ENCODE measurements at regions not wholly inside any gene's neighbourhood (a gene's known extent, or its start where the extent isn't known, plus 50 kb on each side); places are given as distances from the start of the nearest gene placed in this dataset.

- no peak for DNase-seq
These were observed 146.2 kb downstream of the DACT1 start for GRCh38 chr14:58783792-58784511.

DNA sequence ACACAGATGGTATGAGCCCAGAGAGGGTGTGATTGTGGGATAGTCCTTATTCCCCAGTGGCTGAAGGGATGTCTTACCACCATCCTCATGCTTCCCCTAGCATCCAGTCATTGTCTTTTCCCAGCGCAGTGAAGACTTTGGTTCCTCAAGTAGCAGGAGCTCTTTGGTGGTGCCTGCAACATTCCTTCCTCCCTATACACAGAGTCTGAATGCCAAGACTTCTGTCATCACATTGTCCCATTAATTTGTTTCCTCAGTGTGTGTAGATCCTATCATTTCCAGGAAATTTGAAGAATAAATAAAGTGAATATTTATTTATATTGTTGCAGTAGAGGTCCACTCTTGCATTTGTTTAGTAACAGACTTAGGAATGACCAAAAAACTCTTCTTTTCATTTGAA is 147.2 kb downstream of the DACT1 start:
- no peak for DNase-seq

- no peak for DNase-seq
These were observed 147.9 kb downstream of the DACT1 start for GRCh38 chr14:58785701-58786100.

DNA sequence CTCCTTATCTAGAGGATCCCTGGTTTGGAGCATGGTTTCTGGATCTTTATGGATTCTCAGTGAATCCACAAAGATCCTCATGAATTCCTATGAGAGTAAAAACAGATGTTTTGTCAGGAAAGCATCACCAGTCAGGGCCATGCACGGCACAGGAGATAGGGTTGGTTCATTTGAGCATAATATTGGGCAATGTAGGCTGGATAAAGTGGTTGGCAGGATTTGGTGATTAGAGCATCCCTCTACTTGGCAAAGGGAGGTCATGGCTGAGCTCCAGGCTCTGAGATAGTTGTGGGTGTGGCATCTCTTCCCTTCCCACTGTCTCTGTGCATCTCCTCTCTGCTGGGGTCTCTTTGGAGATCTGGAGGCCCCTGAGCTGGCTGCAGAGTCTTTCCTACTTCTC is 149.8 kb downstream of the DACT1 start:
- DNase-seq: no peak

DNA sequence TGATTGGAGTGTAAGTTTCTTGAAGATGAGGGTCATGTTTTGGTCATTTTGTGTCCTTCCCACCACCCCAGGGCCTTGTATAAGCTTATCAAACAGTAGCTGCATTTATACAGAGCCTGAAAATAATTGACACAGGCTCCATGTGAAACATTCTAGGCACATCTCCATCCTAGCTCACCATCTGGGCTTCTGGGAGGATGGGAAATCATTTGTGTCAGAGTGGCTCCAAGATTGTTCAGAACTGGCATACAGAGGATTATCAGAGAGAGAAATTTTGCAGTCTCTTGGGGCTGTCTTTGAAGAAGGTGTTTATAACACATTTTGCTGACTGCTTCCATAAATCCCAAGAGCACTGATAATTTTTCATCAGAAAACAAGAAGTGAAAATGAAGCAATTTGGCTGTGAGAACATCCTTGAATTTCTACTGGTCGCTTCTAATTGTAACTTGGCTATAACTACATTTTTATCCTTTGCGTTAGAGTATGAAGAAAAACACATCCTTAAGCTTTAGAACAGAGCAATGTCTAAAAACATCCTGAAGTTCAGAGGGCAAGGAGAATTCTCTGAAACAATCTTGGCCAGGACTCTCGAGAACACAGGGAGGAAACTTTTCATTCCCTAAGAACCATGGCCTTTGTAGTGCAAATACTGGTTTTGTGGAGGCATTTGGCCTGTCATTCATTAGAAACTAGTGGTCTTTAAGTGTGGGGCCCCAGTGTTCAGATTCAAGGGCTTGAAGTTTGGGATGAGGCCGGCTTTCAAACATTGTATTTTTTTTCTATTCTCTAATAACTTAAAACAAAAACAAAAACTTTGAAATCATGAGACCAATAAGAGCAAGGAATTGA is 151.1 kb downstream of the DACT1 start:
- DNase-seq: peak; percentile 18 to 58

- no peak for DNase-seq
These were observed 152.0 kb downstream of the DACT1 start for GRCh38 chr14:58789736-58790135.

DNA sequence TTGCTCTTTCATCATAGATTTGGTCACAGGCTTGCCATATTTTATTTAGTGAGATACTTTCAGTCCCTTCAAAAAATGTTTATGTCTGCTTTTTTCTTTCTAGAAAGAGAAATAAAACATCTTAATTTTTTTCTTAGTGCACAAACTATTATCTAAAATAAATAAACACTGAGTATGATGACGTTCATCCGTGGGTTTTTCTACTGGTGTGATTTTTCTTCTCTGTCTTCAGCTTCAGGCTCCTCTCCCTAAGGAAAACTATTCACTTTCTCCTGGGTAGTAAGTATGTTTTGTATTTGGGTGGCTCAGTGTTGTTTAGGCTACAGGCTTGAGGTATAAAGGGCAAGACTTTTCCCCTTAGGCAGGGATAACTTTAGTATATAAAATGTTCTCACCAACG is 154.7 kb downstream of the DACT1 start:
- no peak for DNase-seq

DNA sequence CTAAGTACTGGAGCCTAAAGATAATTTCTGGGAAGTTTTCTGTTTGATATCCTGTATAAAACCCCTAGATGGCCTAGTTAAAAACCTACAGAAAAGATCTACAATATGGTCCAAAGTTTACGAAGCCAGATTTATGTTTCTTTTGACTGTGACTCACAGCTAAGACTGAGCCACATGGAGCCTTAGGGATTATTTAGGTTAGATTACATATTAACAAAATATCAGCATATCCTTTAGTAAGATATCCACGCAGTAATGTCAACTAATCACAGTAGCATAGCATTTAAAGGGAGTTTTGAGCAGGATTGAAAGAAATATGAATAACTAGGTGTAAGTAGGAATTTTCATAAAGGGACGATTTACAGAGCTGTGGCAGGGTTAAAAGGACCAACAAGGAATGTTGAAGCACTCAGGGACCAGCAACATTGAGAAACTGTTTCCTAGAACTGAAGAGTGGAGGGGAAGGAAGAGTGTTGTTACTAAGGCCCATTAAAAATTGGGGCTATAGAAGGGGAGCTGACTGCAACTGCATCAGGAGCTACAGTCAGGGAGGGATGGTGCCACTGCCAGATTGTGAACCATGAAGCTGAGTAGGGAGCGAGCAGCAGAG is 155.5 kb downstream of the DACT1 start:
- DNase-seq: no peak

DNA sequence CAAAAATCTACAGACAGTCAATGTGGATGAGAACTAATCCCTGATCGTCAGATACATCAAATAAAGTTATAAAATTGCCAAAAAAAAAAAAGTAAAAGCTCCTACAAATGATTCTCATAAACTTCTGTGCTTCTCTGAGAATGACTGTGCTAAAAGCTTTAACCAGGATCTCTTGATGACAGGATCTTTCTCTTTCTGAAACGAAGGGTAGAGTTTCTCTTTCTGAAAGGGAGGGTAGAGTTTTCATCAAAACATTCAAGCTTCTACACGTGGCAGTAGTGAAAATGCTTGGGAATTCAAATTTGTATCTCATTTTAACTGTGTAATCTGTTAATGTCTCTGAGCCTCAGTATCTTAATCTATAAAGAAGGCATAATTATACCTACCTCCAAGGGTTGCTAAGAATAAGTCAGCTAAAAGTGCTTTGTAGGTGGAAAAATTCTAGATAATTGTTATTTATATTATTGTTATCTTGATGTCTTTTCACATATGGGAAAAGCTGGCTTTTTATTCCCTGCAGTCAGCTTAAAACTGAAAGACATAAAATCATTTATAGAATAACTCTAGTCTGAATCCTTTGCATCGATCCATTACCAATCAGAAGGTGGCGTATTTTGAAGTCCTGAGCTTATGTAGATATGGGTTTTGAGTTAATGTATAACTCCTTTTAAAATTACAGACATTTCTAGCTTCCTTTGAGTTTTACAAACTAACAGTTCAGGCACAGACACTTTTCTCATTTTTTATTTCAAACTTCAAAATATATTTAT is 157.4 kb downstream of the DACT1 start:
- no peak for DNase-seq

DNA sequence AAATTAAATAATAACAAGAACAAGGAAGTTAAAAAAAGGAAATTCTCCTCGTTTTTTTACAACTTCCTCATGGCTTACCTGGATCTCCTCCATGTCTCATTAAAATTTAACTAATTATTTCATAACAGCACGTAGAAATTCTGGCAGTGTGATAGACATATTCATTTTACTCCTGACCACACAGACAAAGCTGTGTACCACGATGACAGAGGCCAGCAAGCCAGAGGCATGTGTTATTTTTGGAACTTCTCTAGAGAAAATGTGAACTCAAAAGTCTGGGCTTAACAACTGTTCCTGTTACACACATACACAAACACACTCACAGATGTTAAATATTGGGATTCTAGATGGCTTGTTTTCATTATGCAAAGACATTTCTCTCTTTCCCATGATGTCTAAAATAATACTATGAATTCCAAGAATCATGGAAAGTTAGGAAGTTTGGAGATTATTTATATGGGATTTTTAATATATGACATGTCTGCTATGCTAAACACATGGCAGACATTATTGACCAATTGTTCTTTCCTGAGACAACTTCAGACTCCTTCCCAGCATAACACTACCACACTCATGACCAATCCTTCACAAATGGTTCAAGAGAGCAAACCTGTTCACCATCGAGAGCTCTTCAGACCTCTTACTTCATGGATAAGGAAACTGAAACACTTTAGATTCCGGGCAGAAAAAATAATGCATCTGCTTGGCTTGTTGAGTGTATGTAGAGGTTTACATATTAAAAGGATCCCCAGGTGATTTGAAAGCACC is 158.7 kb downstream of the DACT1 start:
- DNase-seq: no peak

DNA sequence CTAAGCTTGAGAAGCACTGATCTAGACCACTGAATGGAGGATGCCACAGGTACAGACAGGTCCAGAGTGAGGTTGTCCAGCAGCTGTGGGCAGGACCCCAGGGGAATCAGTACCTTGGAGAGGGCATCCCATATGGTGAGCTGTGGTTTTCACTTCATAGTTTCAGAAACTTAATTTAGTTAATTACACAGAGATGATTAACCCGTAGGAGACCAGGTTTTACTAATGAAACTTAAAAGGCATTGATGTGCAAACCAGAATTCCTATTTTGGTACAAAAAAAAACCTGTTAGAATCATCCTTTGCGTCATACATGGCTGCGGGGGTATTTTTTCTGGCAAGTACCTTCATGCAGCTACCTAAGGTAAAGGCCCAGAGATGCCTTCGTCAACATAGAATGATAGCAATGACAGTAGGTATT is 159.3 kb downstream of the DACT1 start:
- DNase-seq: no peak

DNA sequence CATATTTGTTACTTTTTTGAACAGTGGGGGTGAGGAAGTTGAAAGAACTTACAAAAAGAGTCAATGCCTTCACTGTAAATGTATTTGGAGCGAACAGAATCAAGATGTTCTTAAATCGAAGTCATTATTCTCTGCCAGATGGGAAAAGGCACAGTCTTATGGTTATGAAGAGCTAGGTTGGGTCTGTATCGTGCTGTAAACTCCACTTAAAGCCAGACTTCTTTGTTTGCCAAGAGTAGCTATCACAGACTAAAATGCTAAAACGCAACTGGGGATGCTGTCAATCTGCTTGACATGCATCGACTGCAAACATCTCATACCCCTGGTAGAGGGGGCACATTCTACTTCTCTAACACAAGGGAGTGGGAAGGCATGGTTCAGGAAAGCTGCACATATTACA is 160.4 kb downstream of the DACT1 start:
- DNase-seq: no peak

DNA sequence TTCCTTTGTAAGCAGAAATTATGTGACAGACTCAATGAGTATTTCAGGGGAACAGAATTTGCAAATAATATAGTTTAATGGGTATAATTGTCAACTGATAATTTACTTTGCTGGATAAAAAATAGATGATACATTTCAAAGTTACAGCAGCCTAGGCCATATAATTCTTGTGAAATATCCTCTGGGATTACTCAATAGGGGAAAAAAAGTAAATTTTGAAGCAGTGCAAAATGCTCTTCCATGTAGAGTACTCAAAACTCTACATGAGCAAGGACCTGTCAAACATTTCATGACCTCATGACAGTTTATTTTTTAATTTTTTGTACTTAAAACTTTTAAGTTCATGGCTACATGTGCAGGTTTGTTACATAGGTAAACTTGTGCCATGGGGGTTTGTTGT is 163.3 kb downstream of the DACT1 start:
- DNase-seq: no peak

- DNase-seq: no peak
These were observed 167.3 kb downstream of the DACT1 start for GRCh38 chr14:58805057-58805456.

DNA sequence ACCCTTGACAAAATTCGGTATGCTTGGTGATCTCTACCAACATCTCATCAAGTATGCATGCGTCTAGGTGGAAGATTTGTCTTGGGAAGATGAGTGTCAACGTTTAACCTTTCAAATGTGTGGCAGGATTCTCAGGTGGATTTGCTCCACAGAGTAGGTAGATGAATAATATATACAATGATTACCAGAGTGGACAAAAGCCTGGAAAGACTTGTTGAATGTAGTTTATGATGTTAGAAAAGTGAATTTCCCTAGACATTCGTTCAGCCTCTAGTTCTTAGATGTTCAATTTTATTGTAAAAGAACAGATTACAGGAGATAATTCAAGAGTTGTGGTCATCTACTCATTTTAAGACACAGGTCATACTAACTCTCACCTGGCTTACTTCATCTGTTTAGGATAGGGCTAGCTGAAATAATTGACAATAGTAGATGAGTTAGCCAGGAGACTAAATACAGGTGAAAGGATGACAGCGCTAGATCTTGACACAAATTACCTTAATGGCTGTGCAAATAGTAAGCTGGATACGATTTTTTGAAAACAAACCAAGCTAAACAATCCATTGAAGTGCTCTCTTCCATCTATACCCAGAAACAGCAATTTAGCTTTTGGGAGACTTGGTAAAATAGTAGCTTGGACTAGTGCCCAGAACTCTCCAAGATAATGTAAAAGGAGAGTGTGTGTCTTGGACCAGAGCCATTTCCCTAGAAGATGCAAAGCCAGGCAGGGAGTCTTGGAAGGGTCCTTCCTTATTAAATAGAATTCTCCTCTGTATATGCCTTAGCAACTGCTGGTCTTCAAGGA is 168.0 kb downstream of the DACT1 start:
- DNase-seq: no peak

DNA sequence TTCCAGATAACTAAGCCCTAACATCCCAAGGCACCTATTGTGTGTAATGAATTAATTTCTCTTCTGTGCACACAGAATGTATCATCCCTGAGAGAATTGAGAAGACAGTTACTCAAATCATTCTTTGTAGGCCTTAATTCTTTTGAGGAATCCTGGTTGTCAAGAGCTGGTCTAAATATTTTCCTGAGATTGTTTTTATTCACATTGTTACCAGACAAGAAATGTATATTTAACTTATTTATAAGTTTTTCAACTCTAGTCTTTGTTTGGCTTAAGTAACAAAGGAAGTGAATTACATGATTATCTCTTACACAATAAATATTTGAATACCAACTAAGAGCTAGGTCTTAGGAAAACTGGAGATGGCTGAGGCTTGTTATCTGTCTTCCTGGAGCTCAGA is 169.4 kb downstream of the DACT1 start:
- no peak for DNase-seq

DNA sequence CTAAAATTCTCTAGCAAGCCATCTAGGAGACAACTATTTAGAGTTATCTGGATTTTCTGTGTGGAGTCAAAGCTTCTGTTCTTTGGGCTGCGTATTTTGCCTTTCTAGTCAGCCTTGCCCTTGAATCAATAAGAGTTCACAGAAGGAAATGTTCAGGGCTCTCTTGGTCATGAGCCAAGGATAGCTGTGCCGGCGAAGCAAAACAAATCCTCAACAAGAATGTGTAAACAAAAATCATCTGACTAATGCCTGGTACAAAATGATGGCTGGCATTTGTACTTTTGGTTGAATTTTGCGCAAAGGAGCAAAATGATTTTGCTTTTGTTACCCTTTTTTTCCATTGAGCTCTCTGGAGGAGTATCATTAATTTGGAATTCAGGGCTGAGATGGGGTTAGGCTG is 171.1 kb downstream of the DACT1 start:
- peak in 1 of 2 donors; percentile 32 for DNase-seq

DNA sequence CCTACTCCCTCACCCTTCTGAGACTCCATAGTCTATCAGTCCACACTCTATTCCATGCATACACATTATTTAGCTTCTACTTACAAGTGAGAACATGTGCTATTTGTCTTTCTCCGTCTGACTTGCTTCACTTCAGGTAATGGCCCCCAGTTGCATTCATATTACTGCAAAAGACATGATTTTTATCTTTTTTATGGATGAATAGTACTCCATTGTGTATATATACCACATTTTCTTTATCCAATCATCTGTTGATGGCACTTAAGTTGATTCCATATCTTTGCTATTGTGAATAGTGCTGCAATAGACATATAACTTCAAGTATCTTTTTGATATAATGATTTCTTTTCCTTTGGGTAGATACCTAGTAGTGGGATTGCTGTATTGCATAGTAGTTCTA is 171.8 kb downstream of the DACT1 start:
- DNase-seq: no peak

DNA sequence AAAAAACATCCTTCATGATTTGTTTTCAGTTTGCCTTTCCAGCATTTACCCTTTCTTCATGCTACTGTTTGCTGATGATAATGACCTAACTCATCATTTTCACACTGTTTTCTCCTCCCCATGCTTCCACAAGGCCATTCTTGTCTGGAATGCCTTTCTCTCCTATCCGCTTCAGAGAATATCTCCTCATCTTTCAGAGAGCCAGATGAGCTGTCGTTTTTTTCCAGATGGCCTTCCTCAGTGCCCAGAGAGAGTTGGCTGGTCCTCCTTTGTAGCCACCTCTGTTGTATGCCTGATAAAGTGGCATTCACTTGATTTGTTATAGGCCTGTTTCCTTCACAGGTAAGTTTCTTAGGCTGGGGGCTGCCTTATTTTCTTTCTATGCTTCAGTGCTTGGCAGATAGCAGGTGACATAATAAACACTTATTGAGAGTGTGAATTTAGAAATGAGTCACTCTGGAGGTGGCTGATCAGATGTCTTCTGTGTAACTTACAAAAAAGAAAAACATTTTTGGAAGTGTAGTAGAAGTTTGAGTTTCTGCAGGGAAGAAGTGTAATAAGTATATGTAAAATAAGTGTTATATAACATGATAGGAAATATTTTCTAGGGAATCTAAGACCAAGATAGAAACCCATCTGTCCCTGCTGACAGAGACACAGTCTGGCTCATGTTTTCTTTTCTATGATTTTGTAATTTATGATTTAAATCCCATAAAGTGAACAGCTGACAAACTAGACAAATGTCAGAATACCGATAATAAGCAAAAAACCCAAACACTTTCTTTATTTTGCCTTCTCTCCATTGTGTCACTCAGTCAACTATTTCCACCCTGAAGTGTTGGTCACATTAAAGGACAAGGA is 174.5 kb downstream of the DACT1 start:
- DNase-seq: peak in 1 of 2 donors; percentile 38

DNA sequence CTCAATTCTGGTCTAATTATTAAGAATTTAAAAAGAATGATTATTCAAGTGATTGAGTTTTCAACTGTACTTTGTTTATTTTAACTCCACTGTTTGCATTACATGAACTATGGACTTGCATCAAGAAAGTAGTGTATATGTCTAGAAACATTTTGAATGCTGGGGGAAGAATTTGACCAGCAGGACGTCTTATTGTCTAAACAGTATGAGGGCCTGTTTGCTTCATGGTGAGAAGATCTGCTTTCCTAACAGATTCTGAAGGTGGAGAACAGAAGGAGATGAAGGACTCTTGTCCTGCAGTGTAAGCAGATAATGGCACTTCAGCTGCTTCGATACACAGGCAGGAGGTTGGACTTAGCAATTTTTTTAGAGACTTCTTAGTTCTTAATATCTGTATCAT is 176.0 kb downstream of the DACT1 start:
- no peak for DNase-seq

All from hippocampal formation (tissue), 2 donors.